Breast epithelium (tissue), 3 donors: ENCODE measurements at regions not wholly inside any gene's neighbourhood (a gene's known extent, or its start where the extent isn't known, plus 50 kb on each side); places are given as distances from the start of the nearest gene placed in this dataset.

Experiments used
- POLR2A ChIP-seq: fragments of 450-650 bp; IDR thresholded peaks from one replicate; pipeline ENCODE4 v1.6.1; 2016; ENCODE audit warnings: antibody characterized with exemption, mild to moderate bottlenecking, moderate library complexity
- POLR2AphosphoS5 ChIP-seq, 3 donors: sonication (generic); formaldehyde crosslinking; IDR thresholded peaks; one replicate each; pipeline ENCODE4 v1.6.1; 2017; ENCODE audit warnings: antibody characterized with exemption in 3 of 3
- TF ChIP-seq, protein P1 (sequence below), 3 donors: fragments of 450-650 bp; IDR thresholded peaks; one replicate each; pipeline ENCODE4 v1.5.1; 2016 to 2017; ENCODE audit warnings: antibody characterized with exemption in 3 of 3, mild to moderate bottlenecking in 3 of 3, moderate library complexity in 3 of 3

DNA sequence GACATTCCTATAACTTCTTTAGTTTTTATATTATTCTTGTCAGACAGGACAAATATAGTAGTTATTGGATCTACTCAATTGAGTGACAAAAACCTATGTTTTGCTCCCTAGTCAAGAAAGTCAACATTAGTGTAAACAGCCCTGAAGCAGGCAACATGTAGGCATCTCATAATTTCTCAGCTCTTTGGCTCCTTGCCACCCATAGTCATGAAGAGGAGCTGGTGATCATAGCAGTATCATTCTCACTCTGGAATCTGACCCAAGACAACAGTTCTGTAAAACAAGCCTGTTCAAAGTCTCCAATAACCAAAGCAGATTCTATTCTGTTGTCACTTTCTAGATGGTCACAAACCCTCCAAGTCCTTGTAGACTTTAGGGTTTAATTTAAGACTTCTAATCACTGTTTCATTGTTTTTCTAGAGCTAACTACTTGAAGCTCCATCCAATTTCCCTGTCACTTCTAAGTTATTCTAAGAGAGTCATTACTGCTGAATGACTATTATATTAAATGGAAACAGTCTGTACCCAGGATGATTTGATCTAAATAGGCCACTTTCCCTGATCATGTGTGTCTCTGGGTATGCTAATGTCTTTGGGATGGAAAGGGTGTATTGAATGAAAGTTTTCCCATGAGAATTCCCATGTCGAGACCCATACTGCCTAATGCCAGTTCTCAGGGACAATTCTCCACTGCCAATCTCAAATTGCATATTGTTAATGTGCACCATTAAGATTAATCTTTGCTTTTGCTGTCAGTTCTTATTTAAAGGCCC lies 533.3 kb downstream of the ACTL7B start:
- TF ChIP-seq, protein P1, sequence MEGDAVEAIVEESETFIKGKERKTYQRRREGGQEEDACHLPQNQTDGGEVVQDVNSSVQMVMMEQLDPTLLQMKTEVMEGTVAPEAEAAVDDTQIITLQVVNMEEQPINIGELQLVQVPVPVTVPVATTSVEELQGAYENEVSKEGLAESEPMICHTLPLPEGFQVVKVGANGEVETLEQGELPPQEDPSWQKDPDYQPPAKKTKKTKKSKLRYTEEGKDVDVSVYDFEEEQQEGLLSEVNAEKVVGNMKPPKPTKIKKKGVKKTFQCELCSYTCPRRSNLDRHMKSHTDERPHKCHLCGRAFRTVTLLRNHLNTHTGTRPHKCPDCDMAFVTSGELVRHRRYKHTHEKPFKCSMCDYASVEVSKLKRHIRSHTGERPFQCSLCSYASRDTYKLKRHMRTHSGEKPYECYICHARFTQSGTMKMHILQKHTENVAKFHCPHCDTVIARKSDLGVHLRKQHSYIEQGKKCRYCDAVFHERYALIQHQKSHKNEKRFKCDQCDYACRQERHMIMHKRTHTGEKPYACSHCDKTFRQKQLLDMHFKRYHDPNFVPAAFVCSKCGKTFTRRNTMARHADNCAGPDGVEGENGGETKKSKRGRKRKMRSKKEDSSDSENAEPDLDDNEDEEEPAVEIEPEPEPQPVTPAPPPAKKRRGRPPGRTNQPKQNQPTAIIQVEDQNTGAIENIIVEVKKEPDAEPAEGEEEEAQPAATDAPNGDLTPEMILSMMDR (IDR thresholded peaks at IDR 0.05), result no peak
- TF ChIP-seq POLR2A (no peak), POLR2AphosphoS5 (IDR thresholded peaks at IDR 0.05) (no peak)
